Peyer's patch (tissue), 4 donors: ENCODE measurements at regions not wholly inside any gene's neighbourhood (a gene's known extent, or its start where the extent isn't known, plus 50 kb on each side); places are given as distances from the start of the nearest gene placed in this dataset.

Experiments
- DNase-seq, 3 donors: peaks; one replicate each; pipeline ENCODE4 v3.0.0-alpha.2; 2017 to 2019
- H3K27ac ChIP-seq, 4 donors: fragments of 200-600 bp; sonication (generic); one replicate each; pipeline ENCODE4 v1.5.1; 2016 to 2019
- H3K27me3 ChIP-seq, 2 donors: fragments of 200-600 bp; sonication (generic); one replicate each; pipeline ENCODE4 v1.5.1; 2019
- H3K36me3 ChIP-seq, 3 donors: fragments of 200-600 bp; sonication (generic); one replicate each; pipeline ENCODE4 v1.5.1; 2016 to 2019
- H3K4me1 ChIP-seq, 4 donors: fragments of 200-600 bp; sonication (generic); one replicate each; pipeline ENCODE4 v1.5.1; 2016 to 2019
- H3K4me3 ChIP-seq, 4 donors: fragments of 200-600 bp; sonication (generic); 1 replicate in 3 of 4; 2 replicates in 1 of 4; pipeline ENCODE4 v1.5.1; 2016 to 2019; ENCODE audit warnings: mild to moderate bottlenecking in 1 of 4
- H3K9me3 ChIP-seq, 4 donors: fragments of 200-600 bp; sonication (generic); one replicate each; pipeline ENCODE4 v1.5.1; 2016 to 2019; ENCODE audit warnings: mild to moderate bottlenecking in 1 of 4
- CTCF ChIP-seq, 6 experiments: fragments of 450-650 bp in 4 of 6; fragments of 200-600 bp in 2 of 6; sonication (generic) in 1 of 6; IDR thresholded peaks; one replicate each; pipeline ENCODE4 v1.5.1; 2017 to 2019; ENCODE audit warnings: antibody characterized with exemption in 6 of 6, mild to moderate bottlenecking in 3 of 6, moderate library complexity in 1 of 6
- POLR2A ChIP-seq, 2 donors: fragments of 450-650 bp; IDR thresholded peaks; one replicate each; pipeline ENCODE4 v1.5.1; 2017; ENCODE audit warnings: antibody characterized with exemption in 2 of 2, mild to moderate bottlenecking in 2 of 2, moderate library complexity in 2 of 2

GRCh38 chr1:95370691-95371562 lies 136.9 kb downstream of the RWDD3 start:
- H3K9me3 ChIP-seq = no peaks in the 10 kb centered on the region
- no peaks in the 10 kb centered on the region for H3K4me1 ChIP-seq
- H3K27ac ChIP-seq = no peak overlapping the region
- no peaks in the 10 kb centered on the region for H3K36me3 ChIP-seq
- H3K27me3 ChIP-seq = no peaks in the 10 kb centered on the region
- H3K4me3 ChIP-seq = no peak overlapping the region
- TF ChIP-seq POLR2A (IDR thresholded peaks at IDR 0.05) (no peak), CTCF (IDR thresholded peaks at IDR 0.05) (no peak)
- DNase-seq = no peak

- Histone ChIP-seq H3K27me3 (no peaks in the 10 kb centered on the region), H3K36me3 (no peaks in the 10 kb centered on the region), H3K9me3 (no peaks in the 10 kb centered on the region), H3K27ac (no peak overlapping the region), H3K4me1 (no peaks in the 10 kb centered on the region), H3K4me3 (no peak overlapping the region)
- TF ChIP-seq CTCF (IDR thresholded peaks at IDR 0.05) = no peak
- no peak for TF ChIP-seq POLR2A (IDR thresholded peaks at IDR 0.05)
- DNase-seq = no peak
Measured at GRCh38 chr1:95371666-95372282, 137.8 kb downstream of the RWDD3 start.

GRCh38 chr1:95375174-95375573 lies 141.2 kb downstream of the RWDD3 start:
- Histone ChIP-seq H3K27ac (no peak overlapping the region), H3K9me3 (no peaks in the 10 kb centered on the region), H3K27me3 (no peaks in the 10 kb centered on the region), H3K4me3 (no peak overlapping the region), H3K36me3 (no peaks in the 10 kb centered on the region), H3K4me1 (no peaks in the 10 kb centered on the region)
- TF ChIP-seq CTCF (IDR thresholded peaks at IDR 0.05) = no peak
- TF ChIP-seq POLR2A (IDR thresholded peaks at IDR 0.05) = no peak
- DNase-seq = no peak

GRCh38 chr1:95380909-95381308 lies 146.9 kb downstream of the RWDD3 start:
- H3K9me3 ChIP-seq = no peaks in the 10 kb centered on the region
- H3K4me3 ChIP-seq = no peak overlapping the region
- H3K4me1 ChIP-seq = no peaks in the 10 kb centered on the region
- no peak for DNase-seq
- H3K27ac ChIP-seq = no peak overlapping the region
- H3K36me3 ChIP-seq = no peaks in the 10 kb centered on the region
- TF ChIP-seq CTCF (IDR thresholded peaks at IDR 0.05) (no peak), POLR2A (IDR thresholded peaks at IDR 0.05) (no peak)
- no peaks in the 10 kb centered on the region for H3K27me3 ChIP-seq

- no peaks in the 10 kb centered on the region for H3K4me1 ChIP-seq
- no peak for DNase-seq
- no peaks in the 10 kb centered on the region for H3K9me3 ChIP-seq
- TF ChIP-seq POLR2A (IDR thresholded peaks at IDR 0.05) (no peak), CTCF (IDR thresholded peaks at IDR 0.05) (no peak)
- no peak overlapping the region for H3K27ac ChIP-seq
- H3K4me3 ChIP-seq = no peak overlapping the region
- H3K36me3 ChIP-seq = no peaks in the 10 kb centered on the region
- no peaks in the 10 kb centered on the region for H3K27me3 ChIP-seq
Measured at GRCh38 chr1:95382000-95382786, 148.2 kb downstream of the RWDD3 start.
